ENCODE measurements at regions not wholly inside any gene's neighbourhood (a gene's known extent, or its start where the extent isn't known, plus 50 kb on each side); places are given as distances from the start of the nearest gene placed in this dataset.

DNA sequence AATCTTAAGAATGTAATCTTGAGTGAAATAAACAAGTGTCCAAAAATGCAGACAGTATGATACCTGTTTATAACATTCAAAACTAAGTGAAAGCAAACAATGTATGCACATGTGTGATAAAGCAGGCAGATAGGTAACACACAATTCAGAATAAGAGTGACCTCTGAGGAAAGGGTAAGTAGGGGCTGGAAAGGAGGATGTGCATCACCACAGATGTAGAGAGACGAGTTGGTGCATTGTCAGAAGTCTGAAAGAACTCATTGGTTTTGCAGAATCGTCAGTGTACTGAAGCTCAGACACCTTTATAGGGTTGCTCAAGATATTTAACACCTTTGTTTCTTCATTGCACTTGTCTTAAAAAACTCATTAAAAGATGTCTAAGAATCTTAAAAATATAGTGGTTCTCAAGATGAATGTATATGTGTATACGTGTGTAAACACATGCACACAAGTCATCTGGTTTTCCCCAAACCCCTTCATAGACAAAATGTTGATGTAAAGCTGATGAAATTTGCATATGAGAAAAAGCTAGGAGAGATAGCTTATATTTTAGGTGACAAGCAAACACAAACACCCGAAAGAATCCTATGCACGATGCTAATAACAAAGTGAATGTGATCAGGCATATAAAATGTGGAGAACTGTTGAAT is 197.6 kb upstream of the MEF2C start:
- POLR2A ChIA-PET, result no interaction called here
- no peaks in the 10 kb centered on the region for H3K27me3 ChIP-seq (ENCODE audit: control insufficient read depth, insufficient read depth, low read length)
- DNase-seq (ENCODE audit: low read depth, low spot score), result no peak
- CTCF ChIA-PET, result no interaction called here
- H3K4me3 ChIP-seq (ENCODE audit: low read depth, low read length), result no peak overlapping the region
- no peaks in the 10 kb centered on the region for H3K9me3 ChIP-seq (ENCODE audit: control insufficient read depth, insufficient read depth, low read length)
- no peak overlapping the region for H3K27ac ChIP-seq (ENCODE audit: low read depth, low read length)
- TF ChIP-seq, protein P1, sequence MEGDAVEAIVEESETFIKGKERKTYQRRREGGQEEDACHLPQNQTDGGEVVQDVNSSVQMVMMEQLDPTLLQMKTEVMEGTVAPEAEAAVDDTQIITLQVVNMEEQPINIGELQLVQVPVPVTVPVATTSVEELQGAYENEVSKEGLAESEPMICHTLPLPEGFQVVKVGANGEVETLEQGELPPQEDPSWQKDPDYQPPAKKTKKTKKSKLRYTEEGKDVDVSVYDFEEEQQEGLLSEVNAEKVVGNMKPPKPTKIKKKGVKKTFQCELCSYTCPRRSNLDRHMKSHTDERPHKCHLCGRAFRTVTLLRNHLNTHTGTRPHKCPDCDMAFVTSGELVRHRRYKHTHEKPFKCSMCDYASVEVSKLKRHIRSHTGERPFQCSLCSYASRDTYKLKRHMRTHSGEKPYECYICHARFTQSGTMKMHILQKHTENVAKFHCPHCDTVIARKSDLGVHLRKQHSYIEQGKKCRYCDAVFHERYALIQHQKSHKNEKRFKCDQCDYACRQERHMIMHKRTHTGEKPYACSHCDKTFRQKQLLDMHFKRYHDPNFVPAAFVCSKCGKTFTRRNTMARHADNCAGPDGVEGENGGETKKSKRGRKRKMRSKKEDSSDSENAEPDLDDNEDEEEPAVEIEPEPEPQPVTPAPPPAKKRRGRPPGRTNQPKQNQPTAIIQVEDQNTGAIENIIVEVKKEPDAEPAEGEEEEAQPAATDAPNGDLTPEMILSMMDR (IDR thresholded peaks at IDR 0.05; ENCODE audit: low read depth, low read length), result no peak

DNA sequence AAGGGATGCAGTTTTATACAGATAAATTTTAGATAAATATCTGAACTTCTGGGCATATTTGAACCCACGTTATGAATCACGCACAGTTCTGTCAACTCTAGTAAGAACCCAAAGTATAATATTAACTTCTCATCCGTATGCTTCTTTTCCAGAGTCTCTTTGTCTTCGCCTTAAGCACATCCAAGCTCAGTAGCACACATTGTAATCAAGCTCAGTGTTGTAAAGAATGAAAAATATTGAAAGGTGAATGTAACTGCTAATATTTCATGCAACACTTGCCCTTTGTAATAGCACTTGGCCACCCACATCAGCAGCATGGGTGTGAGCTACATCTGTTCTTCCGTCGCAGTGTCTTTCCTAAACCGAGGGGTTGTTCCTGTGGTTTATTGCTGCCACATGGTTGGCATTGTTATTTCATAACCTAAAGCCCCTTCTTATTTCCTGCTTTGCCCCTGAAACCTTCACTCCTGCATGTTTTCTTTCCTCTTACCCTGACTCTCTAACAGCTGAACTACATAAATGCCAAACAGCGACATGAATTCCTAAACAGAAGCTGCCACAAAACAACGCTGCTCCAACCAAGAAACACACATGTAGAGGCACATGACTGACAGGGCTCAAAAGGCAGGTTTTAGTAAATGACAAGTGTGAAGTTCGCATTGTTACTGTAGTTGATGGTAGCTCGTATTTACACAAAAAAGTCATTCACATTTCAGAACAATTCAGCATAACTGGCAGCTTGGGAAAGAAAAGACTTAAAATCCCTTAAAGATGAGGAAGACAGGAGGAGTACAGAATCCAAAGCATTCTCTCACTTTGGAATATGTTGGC is 190.1 kb upstream of the MEF2C start:
- H3K27ac ChIP-seq (ENCODE audit: low read depth, low read length), result no peak overlapping the region
- H3K9me3 ChIP-seq (ENCODE audit: control insufficient read depth, insufficient read depth, low read length), result no peaks in the 10 kb centered on the region
- H3K27me3 ChIP-seq (ENCODE audit: control insufficient read depth, insufficient read depth, low read length), result no peaks in the 10 kb centered on the region
- ChIA-PET CTCF (interaction anchor here (0.9 to 1.2 kb wide), 2 partner anchors 343 to 345 kb away, joined by 4 to 6 read pairs; no protein-coding TSS in a partner anchor), POLR2A (no interaction called here)
- TF ChIP-seq, protein P1 (IDR thresholded peaks at IDR 0.05; ENCODE audit: low read depth, low read length), result no peak
- no peak overlapping the region for H3K4me3 ChIP-seq (ENCODE audit: low read depth, low read length)
- DNase-seq (ENCODE audit: low read depth, low spot score), result no peak

DNA sequence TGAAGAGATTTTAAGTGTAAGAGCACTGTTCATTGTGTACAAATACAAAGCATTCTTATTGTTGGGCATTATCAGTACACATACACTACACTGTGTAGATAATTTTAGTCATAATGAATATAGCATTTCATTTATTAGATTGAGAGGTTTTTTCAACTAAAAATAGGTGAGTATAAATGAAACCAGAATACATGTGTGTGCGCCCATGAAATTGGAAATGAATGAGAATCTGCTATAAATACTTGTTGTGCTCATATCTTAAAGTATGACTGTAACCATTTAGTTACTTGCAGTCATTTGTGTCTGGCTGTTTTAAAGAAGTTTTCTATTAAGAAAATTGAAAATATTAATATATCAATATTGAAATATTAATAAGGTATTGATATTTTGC is 189.0 kb upstream of the MEF2C start:
- no peak overlapping the region for H3K4me3 ChIP-seq (ENCODE audit: low read depth, low read length)
- TF ChIP-seq, protein P1 (IDR thresholded peaks at IDR 0.05; ENCODE audit: low read depth, low read length), result no peak
- H3K27me3 ChIP-seq (ENCODE audit: control insufficient read depth, insufficient read depth, low read length), result no peaks in the 10 kb centered on the region
- H3K27ac ChIP-seq (ENCODE audit: low read depth, low read length), result no peak overlapping the region
- ChIA-PET CTCF (interaction anchor here (0.9 to 1.2 kb wide), 2 partner anchors 342 to 344 kb away, joined by 4 to 6 read pairs; no protein-coding TSS in a partner anchor), POLR2A (no interaction called here)
- no peak for DNase-seq (ENCODE audit: low read depth, low spot score)
- H3K9me3 ChIP-seq (ENCODE audit: control insufficient read depth, insufficient read depth, low read length), result no peaks in the 10 kb centered on the region

DNA sequence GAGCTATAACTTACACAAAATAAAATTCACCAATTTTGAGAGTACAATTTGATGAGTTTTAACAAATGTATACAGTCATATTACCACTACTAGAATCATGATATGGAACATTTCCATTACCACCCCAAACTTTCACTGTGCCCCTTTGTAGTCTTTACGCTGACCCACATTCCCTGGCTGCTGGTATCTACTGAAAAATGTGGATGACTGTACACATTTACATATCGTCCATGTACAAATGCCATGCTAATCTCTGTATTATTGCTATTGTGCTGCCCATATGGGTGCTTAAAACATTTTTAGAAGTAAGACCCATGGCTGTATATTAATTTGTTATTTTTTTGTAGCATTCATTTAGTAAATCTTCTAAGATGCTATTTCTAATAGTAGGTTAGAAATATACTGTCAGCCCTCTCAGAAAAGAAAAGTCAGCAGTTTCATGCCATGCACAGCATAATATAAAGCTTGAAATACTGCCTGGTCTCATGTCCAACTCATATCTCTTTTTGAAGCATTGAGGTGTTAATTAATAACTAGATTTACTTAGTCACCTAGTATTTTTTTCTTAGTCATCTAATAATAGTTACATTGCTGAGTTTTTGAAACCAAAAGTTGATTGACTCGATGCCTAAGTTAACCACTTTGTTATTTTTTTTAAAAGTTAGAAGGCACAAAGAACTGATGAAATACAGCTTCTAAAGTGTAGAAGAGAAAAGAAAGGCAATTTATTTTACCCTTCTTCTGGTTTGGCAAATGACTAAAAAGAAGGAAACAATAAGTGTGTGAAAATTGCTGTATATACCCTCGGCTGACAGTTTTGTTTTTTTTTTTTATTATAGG is 188.3 kb upstream of the MEF2C start:
- ChIA-PET CTCF (no interaction called here), POLR2A (no interaction called here)
- Histone ChIP-seq H3K27ac (ENCODE audit: low read depth, low read length) (no peak overlapping the region), H3K9me3 (ENCODE audit: control insufficient read depth, insufficient read depth, low read length) (no peaks in the 10 kb centered on the region), H3K27me3 (ENCODE audit: control insufficient read depth, insufficient read depth, low read length) (no peaks in the 10 kb centered on the region), H3K4me3 (ENCODE audit: low read depth, low read length) (no peak overlapping the region)
- DNase-seq (ENCODE audit: low read depth, low spot score), result no peak
- TF ChIP-seq, protein P1 (IDR thresholded peaks at IDR 0.05; ENCODE audit: low read depth, low read length), result no peak

Data from AG04450 (cell line).